LNCaP clone FGC (cell line): ENCODE measurements at regions not wholly inside any gene's neighbourhood (a gene's known extent, or its start where the extent isn't known, plus 50 kb on each side); places are given as distances from the start of the nearest gene placed in this dataset.
"Not testable (repeated sequence)": the region's sequence is repeated elsewhere in the genome, so short reads cannot be mapped to it uniquely, and the experiment has no call there.

Experiments used
- DNase-seq: peaks from one replicate; pipeline ENCODE4 v3.0.0-alpha.2; 2011; ENCODE audit warnings: low read depth
- H3K4me3 ChIP-seq: 2 replicates; pipeline ENCODE4 v1.5.1; 2011; ENCODE audit warnings: mild to moderate bottlenecking, low read depth, low read length, control low read depth
- CTCF ChIP-seq: IDR thresholded peaks from 2 replicates; pipeline ENCODE4 v1.5.1; 2012; ENCODE audit warnings: mild to moderate bottlenecking; ENCODE audit not compliant: control insufficient read depth, insufficient read depth; ENCODE audit errors: extremely low read depth

DNA sequence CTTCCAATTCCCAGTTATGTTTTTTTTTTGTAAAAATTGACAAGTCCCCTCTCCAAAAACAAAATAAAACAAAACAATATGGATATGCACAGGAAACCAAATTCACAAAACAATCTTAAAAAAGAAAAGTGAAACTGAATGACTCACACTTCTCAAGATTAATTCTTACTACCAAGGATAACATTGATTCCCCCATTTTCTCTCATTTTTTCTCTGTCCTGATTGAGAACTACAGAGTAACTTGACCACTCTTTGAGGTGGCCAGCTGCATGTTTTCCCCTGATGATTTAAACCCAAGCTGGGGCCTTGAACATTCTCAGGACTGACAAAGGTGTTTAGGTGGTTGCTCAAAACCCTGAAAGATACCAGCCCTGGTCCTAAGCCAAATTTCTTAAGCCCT lies 149.0 kb downstream of the AHSP start:
- H3K4me3 ChIP-seq = no peak overlapping the region
- no peak for TF ChIP-seq CTCF
- DNase-seq = no peak

DNA sequence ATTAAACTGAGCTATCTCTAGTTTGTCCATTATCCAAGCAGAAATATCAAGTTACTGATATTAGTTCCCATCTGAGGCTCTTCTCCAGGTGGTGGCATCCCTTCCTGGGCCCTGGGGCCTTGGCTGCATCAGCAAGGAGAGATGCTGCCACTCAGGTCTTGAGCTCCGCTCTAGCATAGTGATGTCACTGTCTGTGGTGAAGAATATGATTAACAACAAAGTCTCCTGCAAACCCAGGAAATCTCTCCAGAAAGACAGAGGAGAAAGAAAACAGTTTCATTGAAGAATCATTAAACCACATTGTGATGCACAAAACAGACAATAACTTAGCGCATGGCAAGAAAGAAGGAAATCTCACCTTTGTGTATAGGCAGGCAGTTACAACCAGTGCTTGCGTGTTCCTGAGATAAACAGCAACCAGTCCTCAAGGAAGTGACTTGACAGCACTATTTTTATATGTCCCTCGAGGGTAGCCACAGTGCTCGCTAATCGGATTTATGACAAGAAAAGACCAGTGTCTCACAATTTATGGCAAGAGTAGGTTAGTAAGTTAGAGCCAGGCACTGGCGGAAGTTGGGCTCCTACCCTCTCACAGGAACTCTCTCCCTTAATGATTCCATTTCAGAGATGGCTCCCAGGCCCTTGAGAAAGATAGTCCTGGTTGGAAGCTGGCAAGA lies 151.1 kb downstream of the AHSP start:
- H3K4me3 ChIP-seq = no peak overlapping the region
- DNase-seq = no peak
- no peak for TF ChIP-seq CTCF

DNA sequence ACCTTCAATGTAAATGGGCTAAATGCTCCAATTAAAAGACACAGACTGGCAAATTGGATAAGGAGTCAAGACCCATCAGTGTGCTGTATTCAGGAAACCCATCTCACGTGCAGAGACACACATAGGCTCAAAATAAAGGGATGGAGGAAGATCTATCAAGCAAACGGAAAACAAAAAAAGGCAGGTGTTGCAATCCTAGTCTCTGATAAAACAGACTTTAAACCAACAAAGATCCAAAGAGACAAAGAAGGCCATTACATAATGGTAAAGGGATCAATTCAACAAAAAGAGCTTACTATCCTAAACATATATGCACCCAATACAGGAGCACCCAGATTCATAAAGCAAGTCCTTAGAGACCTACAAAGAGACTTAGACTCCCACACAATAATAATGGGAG lies 161.6 kb downstream of the AHSP start:
- not testable (repeated sequence) for DNase-seq, H3K4me3 ChIP-seq

- not testable (repeated sequence) for DNase-seq, H3K4me3 ChIP-seq
Observed at GRCh38 chr16:31692338-31692737, 164.6 kb downstream of the AHSP start.

GRCh38 chr16:31693733-31694132 lies 166.0 kb downstream of the AHSP start:
- no peak for DNase-seq
- TF ChIP-seq CTCF = no peak
- no peak overlapping the region for H3K4me3 ChIP-seq

DNA sequence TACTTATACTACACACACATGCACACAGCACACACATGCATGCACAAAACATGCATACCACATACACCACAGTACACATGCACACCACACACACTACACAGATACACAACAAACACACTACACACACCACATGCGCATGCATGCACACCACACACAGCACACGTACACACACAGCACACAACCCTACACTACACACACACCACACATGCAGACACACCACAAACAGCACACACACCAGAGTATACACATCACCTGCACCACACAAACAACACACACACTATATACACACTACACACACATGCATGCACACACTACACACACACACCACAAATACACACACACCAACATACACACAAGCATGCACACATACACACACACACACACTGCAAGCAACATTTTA lies 166.8 kb downstream of the AHSP start:
- no peak overlapping the region for H3K4me3 ChIP-seq
- no peak for TF ChIP-seq CTCF
- no peak for DNase-seq

DNA sequence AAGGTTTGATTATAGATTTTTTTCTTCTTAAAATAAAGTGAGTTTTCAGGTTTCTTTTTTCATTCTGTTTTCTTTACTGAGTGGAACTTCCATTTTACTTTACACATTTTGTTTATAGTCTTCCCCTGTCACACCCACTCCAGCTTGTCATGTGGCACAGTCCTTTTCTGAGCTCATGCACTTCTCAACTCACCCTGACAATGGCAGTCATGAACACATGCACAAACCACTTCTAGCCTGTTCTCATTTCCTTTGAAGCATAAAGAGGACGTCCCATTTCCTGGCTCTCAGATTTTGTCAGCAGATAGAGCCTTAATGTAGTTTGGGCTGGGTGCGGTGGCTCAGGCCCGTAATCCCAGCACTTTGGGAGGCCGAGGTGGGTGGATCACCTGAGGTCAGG lies 168.0 kb downstream of the AHSP start:
- no peak for DNase-seq

More for the DNA sequence above, 168.0 kb downstream of the AHSP start:
- H3K4me3 ChIP-seq = no peak overlapping the region
- no peak for TF ChIP-seq CTCF
